HepG2 (cell line): ENCODE measurements at regions not wholly inside any gene's neighbourhood (a gene's known extent, or its start where the extent isn't known, plus 50 kb on each side); places are given as distances from the start of the nearest gene placed in this dataset.
A peak's percentile ranks its signal among the peaks of the same experiment; 100 is the strongest.

Experiments used
- ARNTL ChIP-seq: sonication (generic); formaldehyde crosslinking; IDR thresholded peaks from 2 replicates; pipeline ENCODE4 v1.4.0; 2020; ENCODE audit warnings: mild to moderate bottlenecking, missing genetic modification reagents
- CERS6 ChIP-seq: sonication (generic); formaldehyde crosslinking; IDR thresholded peaks from 2 replicates; pipeline ENCODE4 v1.5.0; 2020; ENCODE audit warnings: missing genetic modification reagents
- E2F1 ChIP-seq: sonication (generic); formaldehyde crosslinking; IDR thresholded peaks from 2 replicates; pipeline ENCODE4 v1.5.0; 2020; ENCODE audit warnings: missing genetic modification reagents
- GMEB1 ChIP-seq: sonication (generic); formaldehyde crosslinking; IDR thresholded peaks from 2 replicates; pipeline ENCODE4 v1.5.1; 2020; ENCODE audit warnings: missing genetic modification reagents, mild to moderate bottlenecking, borderline replicate concordance
- JUN ChIP-seq: sonication (generic); formaldehyde crosslinking; IDR thresholded peaks from 2 replicates; pipeline ENCODE4 v1.4.0; 2020; ENCODE audit warnings: mild to moderate bottlenecking, missing genetic modification reagents
- MYPOP ChIP-seq: sonication (generic); formaldehyde crosslinking; IDR thresholded peaks from 2 replicates; pipeline ENCODE4 v1.8.1; 2023; ENCODE audit warnings: mild to moderate bottlenecking, moderate library complexity, missing genetic modification reagents
- NFAT5 ChIP-seq: sonication (generic); formaldehyde crosslinking; IDR thresholded peaks from 2 replicates; pipeline ENCODE4 v1.4.0; 2020; ENCODE audit warnings: missing genetic modification reagents
- NFKB2 ChIP-seq: sonication (generic); formaldehyde crosslinking; IDR thresholded peaks from 2 replicates; pipeline ENCODE4 v1.4.0; 2020; ENCODE audit warnings: missing genetic modification reagents, borderline replicate concordance
- NR3C1 ChIP-seq: sonication (generic); formaldehyde crosslinking; IDR thresholded peaks from 2 replicates; pipeline ENCODE4 v1.4.0; 2020; ENCODE audit warnings: missing genetic modification reagents
- PHF5A ChIP-seq: IDR thresholded peaks from one replicate; pipeline ENCODE4 v1.6.1; 2018; ENCODE audit warnings: low read depth, missing genetic modification reagents; ENCODE audit not compliant: unreplicated experiment
- POGK ChIP-seq: sonication (generic); formaldehyde crosslinking; conservative IDR thresholded peaks from 2 replicates; pipeline ENCODE4 v1.8.0; 2022; ENCODE audit warnings: mild to moderate bottlenecking, moderate library complexity, missing genetic modification reagents
- RNF2 ChIP-seq: fragments of 450-650 bp; conservative IDR thresholded peaks from 2 replicates; pipeline ENCODE4 v1.6.1; 2016; ENCODE audit warnings: low read depth
- SALL2 ChIP-seq: sonication (generic); formaldehyde crosslinking; IDR thresholded peaks from 2 replicates; pipeline ENCODE4 v1.8.1; 2023; ENCODE audit warnings: mild to moderate bottlenecking, missing genetic modification reagents, inconsistent platforms
- ZBTB21 ChIP-seq: sonication (generic); formaldehyde crosslinking; IDR thresholded peaks from 2 replicates; pipeline ENCODE4 v1.4.0; 2020; ENCODE audit warnings: missing genetic modification reagents
- ZNF33B ChIP-seq: sonication (generic); formaldehyde crosslinking; IDR thresholded peaks from 2 replicates; pipeline ENCODE4 v1.5.1; 2020; ENCODE audit warnings: mild to moderate bottlenecking, missing genetic modification reagents
- ZNF639 ChIP-seq: conservative IDR thresholded peaks from 2 replicates; pipeline ENCODE4 v1.6.1; 2018; ENCODE audit warnings: missing genetic modification reagents

- TF ChIP-seq GMEB1 (peak; percentile 83), PHF5A (CRISPR knock-in tag) (no peak), SALL2 (no peak), ZNF639 (no peak), E2F1 (no peak), ZBTB21 (no peak), CERS6 (CRISPR knock-in tag) (no peak), JUN (no peak), POGK (CRISPR knock-in tag) (no peak), ZNF33B (no peak), MYPOP (CRISPR knock-in tag) (no peak), ARNTL (CRISPR knock-in tag) (no peak), NR3C1 (CRISPR knock-in tag) (no peak), NFAT5 (no peak), RNF2 (0 out of 2 replicates have a peak, but pooled peaks have one; percentile 50), NFKB2 (CRISPR knock-in tag) (no peak)
Observed at GRCh38 chr15:62344806-62345539, 179.9 kb upstream of the C2CD4B start (continued).
